Ectodermal cell (in vitro differentiated cells): ENCODE measurements at regions not wholly inside any gene's neighbourhood (a gene's known extent, or its start where the extent isn't known, plus 50 kb on each side); places are given as distances from the start of the nearest gene placed in this dataset.

Source experiments
- H3K27ac ChIP-seq: 2 replicates; pipeline ENCODE4 v1.7.0; 2013; ENCODE audit warnings: mild to moderate bottlenecking, low read depth, low read length; ENCODE audit not compliant: insufficient read depth, poor library complexity, severe bottlenecking
- H3K27me3 ChIP-seq: 2 replicates; pipeline ENCODE4 v1.7.0; 2013; ENCODE audit warnings: mild to moderate bottlenecking, low read length; ENCODE audit not compliant: insufficient read depth, control insufficient read depth, poor library complexity, severe bottlenecking
- H3K36me3 ChIP-seq: one replicate; pipeline ENCODE4 v1.7.0; 2013; ENCODE audit warnings: low read length; ENCODE audit not compliant: control insufficient read depth, insufficient read depth
- H3K4me1 ChIP-seq: one replicate; pipeline ENCODE4 v1.7.0; 2013; ENCODE audit warnings: low read length; ENCODE audit not compliant: control insufficient read depth, insufficient read depth
- H3K4me3 ChIP-seq: 2 replicates; pipeline ENCODE4 v1.7.0; 2013; ENCODE audit warnings: low read depth, low read length, control low read depth; ENCODE audit not compliant: insufficient read depth
- H3K9me3 ChIP-seq: 2 replicates; pipeline ENCODE4 v1.7.0; 2013; ENCODE audit warnings: mild to moderate bottlenecking, low read length, moderate library complexity; ENCODE audit not compliant: control insufficient read depth
- WGBS, 2 experiments: methylation state at CpG; one replicate each; pipeline ENCODE4 v1.1.7; 2013; ENCODE audit warnings: missing lambda C conversion rate in 2 of 2; 5-methylcytosine and 5-hydroxymethylcytosine counted together

DNA sequence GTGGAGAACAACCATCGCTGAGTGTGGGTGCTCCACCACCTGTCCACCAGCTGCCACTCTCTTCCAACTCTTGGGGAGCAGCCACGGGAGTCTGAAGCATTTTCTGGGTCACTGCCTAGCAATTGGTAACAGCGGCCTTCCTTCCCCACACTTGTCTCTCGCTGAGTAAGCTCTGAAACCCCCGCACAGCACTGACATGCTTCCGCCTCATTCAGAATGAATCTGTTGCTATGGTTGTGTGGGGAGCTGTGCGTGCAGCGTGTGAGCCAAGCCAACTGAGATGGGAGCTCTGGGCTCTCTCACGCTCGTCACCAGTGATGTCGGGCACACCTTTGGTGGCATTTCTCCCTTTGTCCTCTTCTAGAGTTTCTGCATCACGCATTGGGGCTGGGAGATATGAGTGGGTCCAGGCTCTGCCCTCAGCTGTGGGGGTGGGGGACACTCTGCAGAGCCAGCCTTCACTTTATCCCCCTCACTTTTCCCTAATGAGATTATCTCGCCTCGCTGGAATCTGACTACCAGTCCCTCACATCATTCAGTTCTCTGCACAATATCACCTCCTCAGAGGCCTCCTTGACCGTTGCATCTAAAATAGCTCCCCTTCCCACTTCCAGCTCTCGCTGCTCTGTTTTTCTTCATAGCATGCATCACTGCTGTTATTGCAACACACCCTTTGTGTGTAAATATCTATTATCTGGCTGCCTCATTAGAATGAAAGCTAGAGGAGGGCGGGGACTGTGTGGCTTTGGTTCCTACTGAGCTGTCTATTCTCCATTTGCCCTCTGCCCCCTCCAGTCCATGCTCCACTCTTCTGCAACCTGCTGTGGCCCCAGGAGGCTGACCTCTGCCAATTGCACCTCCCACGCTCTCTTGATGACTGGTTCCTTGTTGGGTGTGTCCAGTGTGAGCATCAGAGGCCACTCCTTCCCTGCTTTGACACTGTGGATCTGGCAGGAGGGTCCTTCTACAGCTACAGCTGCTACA, 569.9 kb upstream of the CADM1 start:
- H3K4me3 ChIP-seq, result no peak overlapping the region
- WGBS, 2 experiments, result 48 to 51% methylated on average over 18 of the region's 18 CpGs
- peak overlapping the region; percentile 86 for H3K27ac ChIP-seq
- H3K4me1 ChIP-seq, result peaks cover 42% of the 10 kb centered on the region
- no peaks in the 10 kb centered on the region for H3K36me3 ChIP-seq
- H3K9me3 ChIP-seq, result no peaks in the 10 kb centered on the region
- no peaks in the 10 kb centered on the region for H3K27me3 ChIP-seq

DNA sequence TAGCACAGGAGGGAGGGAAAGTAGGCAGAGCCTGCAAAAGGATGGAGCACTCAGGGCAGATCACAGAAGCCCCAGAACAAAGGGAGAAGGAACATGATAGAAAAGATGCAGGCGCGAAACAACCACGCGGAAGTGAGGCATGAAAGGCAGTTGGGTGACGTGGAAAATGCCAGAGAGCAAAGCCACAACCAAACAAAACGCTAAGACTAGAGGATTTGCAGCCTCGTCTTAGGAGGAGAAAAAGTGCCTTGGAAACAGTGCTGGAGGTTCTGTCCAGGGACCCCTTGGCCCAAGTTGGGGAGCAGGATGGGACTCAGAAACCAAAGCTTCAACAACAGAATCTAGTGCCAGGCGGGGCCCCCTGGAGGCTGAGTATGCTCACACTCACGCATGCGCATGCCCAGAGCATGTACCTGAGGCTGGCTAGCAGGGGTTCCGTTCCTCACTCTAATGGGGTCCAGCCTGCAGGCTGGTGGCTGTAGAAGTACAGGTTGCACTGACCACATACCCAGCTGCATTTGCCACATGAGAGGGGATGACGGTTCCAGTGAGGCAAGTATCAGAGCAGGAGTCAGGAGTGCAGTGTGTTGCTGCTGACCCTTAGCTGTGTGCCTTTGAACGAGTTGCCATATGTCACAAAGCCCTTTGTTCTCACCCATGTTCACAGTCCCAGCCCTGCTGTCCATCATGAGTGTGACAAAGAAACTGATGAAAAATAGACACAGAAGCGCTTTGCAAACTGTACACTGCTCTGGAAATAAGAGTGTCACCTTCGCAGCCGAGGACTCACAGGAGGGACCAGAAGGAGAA, 568.6 kb upstream of the CADM1 start:
- Histone ChIP-seq H3K4me3 (no peak overlapping the region), H3K4me1 (peaks cover 42% of the 10 kb centered on the region), H3K27me3 (no peaks in the 10 kb centered on the region), H3K27ac (peak overlapping the region; percentile 86), H3K36me3 (no peaks in the 10 kb centered on the region), H3K9me3 (no peaks in the 10 kb centered on the region)
- WGBS, 2 experiments, result 76 to 78% methylated on average over 16 of the region's 16 CpGs

DNA sequence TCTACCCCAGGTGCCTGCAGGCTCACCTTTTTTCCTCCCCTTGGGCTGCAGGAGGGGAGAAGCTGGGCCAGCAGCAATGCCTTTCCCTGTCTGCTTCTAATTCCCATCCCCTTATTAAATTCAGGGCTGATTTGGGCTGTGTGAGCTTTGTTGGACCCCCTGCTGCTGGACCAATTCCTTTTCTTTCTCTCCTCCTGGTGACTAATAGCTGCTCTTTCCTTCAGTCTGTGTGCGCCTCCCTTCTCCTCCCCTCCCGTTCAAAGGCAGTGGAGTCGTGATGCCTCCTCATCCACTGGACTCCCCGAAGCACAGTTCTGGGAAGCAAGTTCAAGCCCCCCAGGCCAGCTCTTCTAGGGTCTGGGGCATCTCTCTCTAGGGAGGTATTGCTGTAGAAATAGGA, 567.9 kb upstream of the CADM1 start:
- Histone ChIP-seq H3K27me3 (no peaks in the 10 kb centered on the region), H3K9me3 (no peaks in the 10 kb centered on the region), H3K27ac (no peak overlapping the region), H3K4me1 (peaks cover 42% of the 10 kb centered on the region), H3K4me3 (no peak overlapping the region), H3K36me3 (no peaks in the 10 kb centered on the region)
- WGBS, 2 experiments, result 20 to 23% methylated on average over 4 of the region's 4 CpGs

DNA sequence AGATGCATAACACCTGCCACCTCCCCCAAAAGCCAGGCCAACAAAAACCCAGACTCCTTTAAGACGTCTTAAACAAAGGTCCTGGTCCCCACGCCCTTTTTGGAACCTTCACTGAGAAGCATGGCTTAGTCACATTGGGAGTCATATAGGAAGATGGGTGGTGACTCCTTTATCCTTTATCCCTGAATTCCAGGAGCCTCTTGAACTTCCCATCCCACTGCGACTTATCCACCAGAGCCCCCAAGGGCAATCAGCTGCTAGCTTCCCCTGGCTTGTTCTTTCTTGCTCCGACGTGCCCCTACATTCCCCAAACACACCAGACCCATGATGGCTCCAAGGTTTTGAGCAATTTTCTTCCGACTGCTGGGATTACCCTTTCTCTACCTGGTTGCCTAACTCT, 567.0 kb upstream of the CADM1 start:
- H3K27ac ChIP-seq, result no peak overlapping the region
- H3K4me3 ChIP-seq, result no peak overlapping the region
- peaks cover 42% of the 10 kb centered on the region for H3K4me1 ChIP-seq
- WGBS, 2 experiments, result 91 to 93% methylated on average over 6 of the region's 6 CpGs
- H3K36me3 ChIP-seq, result no peaks in the 10 kb centered on the region
- no peaks in the 10 kb centered on the region for H3K9me3 ChIP-seq
- no peaks in the 10 kb centered on the region for H3K27me3 ChIP-seq

DNA sequence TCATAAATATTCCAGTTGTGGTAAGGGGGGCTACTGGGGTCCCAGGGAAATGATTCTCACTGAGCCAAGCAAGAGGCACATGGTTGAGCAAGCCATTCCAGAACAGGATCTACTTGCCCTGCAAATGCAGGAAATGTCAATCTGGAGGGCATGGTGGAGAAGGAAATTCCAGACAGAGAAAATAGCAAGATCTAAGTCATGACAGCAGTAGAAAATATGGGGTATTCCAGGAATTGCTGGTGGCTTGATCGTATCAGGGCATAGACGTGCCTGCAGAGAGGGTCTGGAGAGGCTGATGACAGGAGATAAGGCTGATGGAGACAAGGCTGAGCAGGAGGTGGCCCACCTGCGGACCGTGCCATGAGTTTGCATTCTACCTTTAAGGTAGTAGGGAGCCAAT, 566.3 kb upstream of the CADM1 start:
- H3K27ac ChIP-seq, result no peak overlapping the region
- no peaks in the 10 kb centered on the region for H3K36me3 ChIP-seq
- H3K4me1 ChIP-seq, result peaks cover 41% of the 10 kb centered on the region
- no peaks in the 10 kb centered on the region for H3K27me3 ChIP-seq
- 89 to 95% methylated on average over 4 of the region's 4 CpGs for WGBS, 2 experiments
- H3K9me3 ChIP-seq, result no peaks in the 10 kb centered on the region
- no peak overlapping the region for H3K4me3 ChIP-seq

DNA sequence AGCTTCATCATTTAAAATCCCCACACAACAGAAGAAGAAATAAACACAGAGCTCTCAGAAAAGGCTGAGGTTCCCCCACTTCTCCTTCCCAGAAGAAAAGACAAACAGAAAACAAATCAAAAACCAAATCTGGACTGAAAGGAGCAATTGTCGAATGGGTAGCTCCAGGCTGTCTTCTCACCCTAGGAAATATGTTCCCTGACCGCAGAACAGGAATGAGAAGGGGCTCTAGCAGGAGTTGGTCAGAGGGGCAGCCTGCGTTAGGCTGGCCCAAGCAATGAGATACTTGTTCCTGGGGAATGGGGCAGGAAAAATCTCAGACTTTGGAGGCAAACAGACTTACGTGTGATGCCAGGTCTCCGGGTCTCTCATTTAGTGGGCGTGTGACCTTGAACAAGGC, 562.6 kb upstream of the CADM1 start:
- H3K4me3 ChIP-seq, result no peak overlapping the region
- H3K27ac ChIP-seq, result no peak overlapping the region
- 89 to 96% methylated on average over 6 of the region's 6 CpGs for whole genome bisulfite sequencing, 2 experiments
- no peaks in the 10 kb centered on the region for H3K27me3 ChIP-seq
- no peaks in the 10 kb centered on the region for H3K36me3 ChIP-seq
- peaks cover 17% of the 10 kb centered on the region for H3K4me1 ChIP-seq
- H3K9me3 ChIP-seq, result no peaks in the 10 kb centered on the region

DNA sequence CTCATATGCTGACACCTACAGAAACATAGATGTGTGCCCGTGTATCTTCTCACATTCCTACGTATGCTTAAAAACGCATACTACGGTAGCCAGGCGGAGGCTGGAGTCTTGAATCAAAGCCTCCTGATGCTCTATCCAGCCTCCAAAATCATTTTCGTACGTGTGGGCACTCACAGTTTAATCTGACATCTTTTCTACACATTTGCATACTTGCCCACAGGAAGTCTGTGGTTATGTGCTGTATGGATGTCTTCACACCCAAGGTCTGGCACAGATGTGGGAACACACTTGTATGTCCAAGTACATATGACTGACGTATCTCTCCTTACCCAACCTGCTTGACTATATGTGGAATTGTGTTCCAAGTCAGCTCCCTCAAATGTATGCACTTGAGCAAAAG, 561.8 kb upstream of the CADM1 start:
- H3K27me3 ChIP-seq, result no peaks in the 10 kb centered on the region
- H3K9me3 ChIP-seq, result no peaks in the 10 kb centered on the region
- 93% methylated on average over 8 of the region's 8 CpGs for WGBS, 2 experiments

DNA sequence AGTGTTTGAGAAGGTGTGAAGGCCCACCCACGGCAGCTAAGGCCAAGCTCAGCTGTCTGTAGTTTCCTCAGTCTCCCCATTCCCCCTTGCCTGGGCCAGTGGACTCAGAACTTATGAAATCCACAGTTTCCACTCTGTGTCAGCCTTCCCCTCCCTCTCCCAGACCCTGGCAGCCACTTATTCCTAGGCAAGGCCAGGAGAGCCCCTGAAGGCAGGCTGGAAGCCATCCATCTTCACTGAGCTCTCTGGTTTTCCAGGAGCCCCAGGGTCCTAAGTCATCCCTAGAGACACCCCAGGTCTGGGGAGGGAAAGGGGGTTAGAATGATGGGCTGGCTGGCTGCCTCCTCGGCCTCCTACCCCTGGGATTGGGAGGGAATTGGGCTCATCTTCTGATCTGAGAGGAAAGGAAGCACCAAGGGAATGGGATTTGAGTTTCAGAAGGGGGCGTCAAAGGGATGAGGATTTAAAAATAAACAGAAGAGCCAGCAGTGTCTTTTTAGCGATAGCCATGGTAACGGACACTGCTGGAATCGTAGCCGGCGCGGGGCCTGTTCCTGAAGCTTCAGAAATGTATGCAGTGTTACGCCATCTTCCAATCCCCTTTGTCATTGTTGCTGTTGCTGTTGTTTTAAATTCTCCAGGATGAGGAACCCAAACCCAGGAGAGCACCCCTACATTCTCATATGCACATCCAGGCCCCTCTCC, 561.1 kb upstream of the CADM1 start:
- WGBS, 2 experiments, result 90 to 93% methylated on average over 10 of the region's 10 CpGs
- Histone ChIP-seq H3K9me3 (no peaks in the 10 kb centered on the region), H3K27ac (no peak overlapping the region)

More for the DNA sequence above, 561.8 kb upstream of the CADM1 start:
- H3K27ac ChIP-seq, result no peak overlapping the region
- no peak overlapping the region for H3K4me3 ChIP-seq
- H3K4me1 ChIP-seq, result peaks cover 20% of the 10 kb centered on the region
- H3K36me3 ChIP-seq, result no peaks in the 10 kb centered on the region

DNA sequence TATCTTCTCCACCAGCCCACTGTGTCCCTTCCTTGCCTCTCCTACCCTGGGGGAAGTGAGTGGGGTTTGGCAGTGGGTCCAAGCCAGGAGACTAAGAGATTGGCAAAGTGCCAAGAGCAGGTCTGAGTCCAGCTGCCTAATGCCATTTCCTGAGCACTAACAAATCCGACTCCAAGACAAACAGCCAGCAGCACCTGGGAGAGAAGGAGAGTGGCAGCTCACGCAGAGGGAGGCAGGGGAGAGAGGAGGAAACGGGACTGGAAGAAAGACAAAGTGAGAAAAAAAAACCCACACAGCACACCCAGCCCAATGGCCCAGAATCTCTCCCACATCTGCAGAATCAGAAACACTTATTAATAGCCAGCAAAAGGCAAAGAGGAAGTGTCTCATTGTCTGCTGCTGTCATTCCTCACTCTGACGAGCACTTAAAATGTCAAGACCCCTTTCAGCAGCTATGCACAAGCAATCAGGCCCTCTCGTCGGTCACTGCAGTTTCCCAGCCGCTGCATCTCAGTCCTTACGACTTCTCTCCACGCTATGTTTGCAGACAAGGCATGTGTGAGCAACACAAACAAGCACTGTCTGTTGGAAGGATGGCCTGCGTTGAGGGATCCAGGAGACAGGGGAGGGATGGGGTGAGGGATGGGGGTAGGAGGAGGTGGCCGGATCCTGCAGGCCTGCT, 558.4 kb upstream of the CADM1 start:
- no peak overlapping the region for H3K4me3 ChIP-seq
- H3K36me3 ChIP-seq, result no peaks in the 10 kb centered on the region
- no peaks in the 10 kb centered on the region for H3K27me3 ChIP-seq
- WGBS, 2 experiments, result 49 to 66% methylated on average over 10 to 11 of the region's 11 CpGs
- no peak overlapping the region for H3K27ac ChIP-seq
- no peaks in the 10 kb centered on the region for H3K9me3 ChIP-seq
- peaks cover 20% of the 10 kb centered on the region for H3K4me1 ChIP-seq

More for the DNA sequence above, 561.1 kb upstream of the CADM1 start:
- no peaks in the 10 kb centered on the region for H3K27me3 ChIP-seq
- no peaks in the 10 kb centered on the region for H3K36me3 ChIP-seq
- no peak overlapping the region for H3K4me3 ChIP-seq
- peaks cover 20% of the 10 kb centered on the region for H3K4me1 ChIP-seq
